Coronary artery (tissue), 2 donors: ENCODE measurements at regions not wholly inside any gene's neighbourhood (a gene's known extent, or its start where the extent isn't known, plus 50 kb on each side); places are given as distances from the start of the nearest gene placed in this dataset.

Source experiments
- DNase-seq: peaks from one replicate; pipeline ENCODE4 v3.0.0-alpha.2; 2017; ENCODE audit warnings: low spot score
- H3K27ac ChIP-seq, 2 donors: fragments of 200-600 bp; sonication (generic); one replicate each; pipeline ENCODE4 v1.5.1; 2016 to 2019
- H3K4me3 ChIP-seq: fragments of 200-600 bp; sonication (generic); 2 replicates; pipeline ENCODE4 v1.5.1; 2016; ENCODE audit warnings: mild to moderate bottlenecking, moderate library complexity
- CTCF ChIP-seq: fragments of 200-600 bp; sonication (generic); IDR thresholded peaks from one replicate; pipeline ENCODE4 v1.5.1; 2019; ENCODE audit warnings: antibody characterized with exemption

GRCh38 chr1:218556016-218556415 lies 210.9 kb downstream of the TGFB2 start:
- DNase-seq, result no peak
- H3K4me3 ChIP-seq, result no peak overlapping the region
- H3K27ac ChIP-seq, result no peak overlapping the region
- TF ChIP-seq CTCF, result no peak

- no peak for DNase-seq
Measured at GRCh38 chr1:218557731-218558130, 212.6 kb downstream of the TGFB2 start.

DNA sequence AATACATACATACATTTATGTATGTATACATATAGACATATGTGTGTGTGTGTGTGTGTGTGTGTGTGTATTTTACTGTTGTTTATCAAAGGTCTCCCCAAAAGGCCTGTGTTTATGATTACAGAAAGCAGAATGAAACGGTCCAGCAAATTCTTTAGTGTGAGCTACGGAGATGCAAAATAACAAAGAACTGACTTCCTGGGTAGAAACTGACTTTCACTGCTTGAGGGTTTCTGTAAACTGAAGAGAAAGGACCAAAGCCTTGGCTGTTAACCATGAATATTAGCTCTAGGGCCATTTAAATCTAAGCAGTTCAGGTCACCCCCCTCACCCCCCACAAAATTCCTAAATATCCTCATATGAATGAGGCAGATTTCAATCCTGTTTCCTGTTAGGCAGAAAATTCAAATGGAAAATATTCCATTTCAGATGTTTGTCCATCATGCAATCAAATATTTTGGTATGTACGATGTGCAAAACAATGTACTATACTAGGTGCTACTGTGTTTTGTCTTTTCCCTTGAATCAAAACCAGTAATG lies 213.2 kb downstream of the TGFB2 start:
- DNase-seq, result no peak
- no peak overlapping the region for H3K4me3 ChIP-seq
- no peak overlapping the region for H3K27ac ChIP-seq
- TF ChIP-seq CTCF, result no peak

More at GRCh38 chr1:218557731-218558130, 212.6 kb downstream of the TGFB2 start:
- TF ChIP-seq CTCF, result no peak
- no peak overlapping the region for H3K27ac ChIP-seq
- no peak overlapping the region for H3K4me3 ChIP-seq

DNA sequence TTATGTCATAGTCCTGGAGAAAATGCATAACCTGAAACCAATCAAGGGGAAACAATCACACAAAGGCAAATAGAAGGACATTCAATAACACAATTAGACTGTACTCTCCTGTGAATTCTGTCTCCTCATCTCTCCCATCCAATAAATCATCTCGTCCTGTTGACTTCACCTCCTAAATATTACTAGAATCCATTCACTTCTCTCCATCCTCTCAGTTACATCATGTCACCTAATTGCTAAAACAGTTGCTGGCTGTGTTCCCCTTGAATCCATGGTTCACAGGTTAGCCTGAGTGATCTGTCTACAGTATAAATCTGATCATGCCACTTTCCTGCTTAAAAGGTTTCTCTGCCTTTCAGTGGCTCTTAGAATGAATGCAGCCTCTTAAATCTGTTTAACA lies 220.2 kb downstream of the TGFB2 start:
- TF ChIP-seq CTCF, result no peak
- no peak for DNase-seq
- Histone ChIP-seq H3K4me3 (no peak overlapping the region), H3K27ac (no peak overlapping the region)

DNA sequence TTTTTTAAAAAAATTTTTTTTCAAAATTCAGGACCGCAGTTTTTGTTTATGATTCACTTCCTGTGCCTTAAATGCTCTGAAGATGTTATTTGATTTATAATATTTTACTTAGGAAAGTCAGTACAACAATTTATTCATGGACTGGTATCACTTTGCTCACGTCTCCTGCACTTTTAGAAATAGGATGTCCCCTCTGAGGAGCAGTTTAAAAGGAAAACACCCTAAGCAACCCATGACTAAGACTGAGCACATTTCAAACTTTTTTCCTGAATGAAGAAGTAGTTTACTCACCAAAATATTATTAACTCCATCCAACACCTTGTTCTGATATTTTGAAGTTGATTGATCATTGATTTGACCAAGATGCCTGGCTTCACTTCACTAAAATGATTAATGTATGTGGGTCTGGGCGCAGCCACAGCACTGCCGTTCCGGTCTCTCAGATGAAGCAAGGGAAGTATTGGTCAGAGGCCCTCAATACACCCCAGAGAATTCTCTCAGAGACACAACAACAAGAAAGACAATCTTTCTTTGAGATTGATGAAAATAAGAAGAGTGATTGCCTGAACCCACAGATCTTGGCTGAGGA lies 223.9 kb downstream of the TGFB2 start:
- no peak for DNase-seq
- no peak for TF ChIP-seq CTCF
- H3K4me3 ChIP-seq, result no peak overlapping the region
- H3K27ac ChIP-seq, result no peak overlapping the region

DNA sequence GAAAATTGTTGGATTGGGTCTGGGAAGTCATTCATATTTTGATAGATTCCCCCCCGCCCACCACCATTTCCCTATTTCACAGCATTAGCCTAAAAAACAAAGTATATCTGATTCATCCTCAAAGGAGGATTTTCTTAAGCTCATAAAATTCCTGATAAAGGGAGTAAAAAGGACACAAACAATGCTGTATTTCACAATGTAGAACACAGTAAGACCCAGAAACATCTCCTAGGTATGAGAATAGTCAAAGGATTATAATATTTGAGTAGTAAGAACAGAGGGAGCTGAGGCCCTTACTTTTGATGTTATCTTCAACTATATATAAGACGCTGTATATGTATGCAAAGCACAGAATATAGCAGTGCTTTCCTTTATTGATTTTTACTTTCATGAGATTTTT lies 225.3 kb downstream of the TGFB2 start:
- no peak for DNase-seq
- TF ChIP-seq CTCF, result no peak
- Histone ChIP-seq H3K4me3 (no peak overlapping the region), H3K27ac (no peak overlapping the region)

DNA sequence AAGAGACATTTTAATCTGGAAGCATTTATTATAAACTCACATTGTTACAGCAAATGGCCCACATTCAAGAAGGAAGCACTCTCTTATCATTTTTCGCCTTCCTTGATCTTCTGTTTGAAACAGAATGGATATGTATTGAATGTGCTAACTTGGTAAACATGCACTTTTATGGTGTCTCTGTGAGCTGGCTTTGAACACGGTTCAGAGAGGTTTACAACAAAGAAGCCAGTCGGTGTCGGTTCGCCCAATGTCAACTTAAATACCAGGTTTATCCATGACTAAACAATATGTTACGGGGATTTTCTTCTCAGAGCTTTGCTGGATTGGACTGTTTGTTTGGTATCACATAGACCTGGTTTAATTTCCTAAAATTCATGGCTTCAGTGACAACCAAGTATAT lies 226.4 kb downstream of the TGFB2 start:
- Histone ChIP-seq H3K4me3 (no peak overlapping the region), H3K27ac (no peak overlapping the region)
- TF ChIP-seq CTCF, result no peak
- DNase-seq, result no peak
